Mesenchymal stem cell (in vitro differentiated cells and primary cell): ENCODE measurements at regions not wholly inside any gene's neighbourhood (a gene's known extent, or its start where the extent isn't known, plus 50 kb on each side); places are given as distances from the start of the nearest gene placed in this dataset.

Source experiments
- DNase-seq: peaks from one replicate; pipeline ENCODE4 v3.0.0-alpha.2; 2013
- H2AFZ ChIP-seq: one replicate; pipeline ENCODE4 v1.6.1; 2013; ENCODE audit warnings: low read depth, mild to moderate bottlenecking, control low read depth, inconsistent platforms, low read length, moderate library complexity
- H2AK5ac ChIP-seq: 2 replicates; pipeline ENCODE4 v1.6.1; 2013; ENCODE audit warnings: low read length, moderate library complexity, mild to moderate bottlenecking, inconsistent platforms; ENCODE audit not compliant: severe bottlenecking
- H2BK120ac ChIP-seq: one replicate; pipeline ENCODE4 v1.6.1; 2013; ENCODE audit warnings: low read depth, mild to moderate bottlenecking, inconsistent platforms, low read length, moderate library complexity
- H2BK12ac ChIP-seq, 2 experiments: one replicate each; pipeline ENCODE4 v1.6.1; 2013; ENCODE audit warnings: inconsistent platforms in 2 of 2, low read length in 2 of 2, mild to moderate bottlenecking in 2 of 2, moderate library complexity in 2 of 2, control low read depth in 1 of 2
- H2BK15ac ChIP-seq: one replicate; pipeline ENCODE4 v1.6.1; 2013; ENCODE audit warnings: mild to moderate bottlenecking, low read depth, inconsistent platforms; ENCODE audit not compliant: poor library complexity, severe bottlenecking
- H2BK5ac ChIP-seq: 2 replicates; pipeline ENCODE4 v1.6.1; 2013; ENCODE audit warnings: low read depth, mild to moderate bottlenecking, low read length, control low read depth, inconsistent platforms; ENCODE audit not compliant: poor library complexity, severe bottlenecking
- H3K14ac ChIP-seq, 2 experiments: one replicate each; pipeline ENCODE4 v1.6.1; 2013; ENCODE audit warnings: inconsistent platforms in 2 of 2, low read length in 2 of 2, control low read depth in 1 of 2, mild to moderate bottlenecking in 1 of 2, moderate library complexity in 1 of 2
- H3K18ac ChIP-seq, 2 experiments: one replicate each; pipeline ENCODE4 v1.6.1; 2013; ENCODE audit warnings: inconsistent platforms in 2 of 2, low read length in 2 of 2, control low read depth in 1 of 2, low read depth in 1 of 2, mild to moderate bottlenecking in 1 of 2
- H3K23ac ChIP-seq, 2 experiments: one replicate each; pipeline ENCODE4 v1.6.1; 2013; ENCODE audit warnings: inconsistent platforms in 2 of 2, low read length in 2 of 2, mild to moderate bottlenecking in 2 of 2, moderate library complexity in 2 of 2, control low read depth in 1 of 2
- H3K27ac ChIP-seq: 2 replicates; pipeline ENCODE4 v1.5.1; 2013; ENCODE audit warnings: mild to moderate bottlenecking, moderate library complexity, low read length, control low read depth, inconsistent platforms; ENCODE audit not compliant: poor library complexity, severe bottlenecking
- H3K27me3 ChIP-seq, 2 experiments: 2 replicates each; pipeline versions ENCODE4 v1.6.1 to v1.7.0; 2013; ENCODE audit warnings: low read length in 2 of 2, mild to moderate bottlenecking in 2 of 2, moderate library complexity in 2 of 2, control low read depth in 1 of 2, inconsistent platforms in 1 of 2; ENCODE audit not compliant: control insufficient read depth in 1 of 2, insufficient read depth in 1 of 2
- H3K36me3 ChIP-seq, 2 experiments: 2 replicates each; pipeline versions ENCODE4 v1.6.1 to v1.7.0; 2013; ENCODE audit warnings: low read length in 2 of 2, control low read depth in 1 of 2, inconsistent platforms in 1 of 2, low read depth in 1 of 2, mild to moderate bottlenecking in 1 of 2; ENCODE audit not compliant: insufficient read depth in 2 of 2, control insufficient read depth in 1 of 2
- H3K4ac ChIP-seq, 2 experiments: one replicate each; pipeline ENCODE4 v1.6.1; 2013; ENCODE audit warnings: inconsistent platforms in 2 of 2, low read length in 2 of 2, mild to moderate bottlenecking in 2 of 2, moderate library complexity in 2 of 2, control low read depth in 1 of 2, low read depth in 1 of 2
- H3K4me1 ChIP-seq: 2 replicates; pipeline ENCODE4 v1.6.1; 2013; ENCODE audit warnings: low read depth, low read length, control low read depth; ENCODE audit not compliant: control insufficient read depth, insufficient read depth
- H3K4me2 ChIP-seq: 2 replicates; pipeline ENCODE4 v1.6.1; 2013; ENCODE audit warnings: low read length, mild to moderate bottlenecking, inconsistent platforms; ENCODE audit not compliant: poor library complexity, severe bottlenecking
- H3K4me3 ChIP-seq, 2 experiments: 2 replicates each; pipeline versions ENCODE4 v1.5.1 to v1.7.0; 2013; ENCODE audit warnings: low read length in 2 of 2, mild to moderate bottlenecking in 2 of 2, control low read depth in 1 of 2, low read depth in 1 of 2; ENCODE audit not compliant: insufficient read depth in 1 of 2
- H3K79me1 ChIP-seq: replicated peaks from 2 replicates; pipeline ENCODE4 v1.6.1; 2013; ENCODE audit warnings: mild to moderate bottlenecking, control low read depth, low read length, inconsistent platforms; ENCODE audit not compliant: poor library complexity, severe bottlenecking
- H3K9ac ChIP-seq: 2 replicates; pipeline ENCODE4 v1.7.0; 2013; ENCODE audit warnings: mild to moderate bottlenecking, low read length, moderate library complexity
- H3K9me3 ChIP-seq: 2 replicates; pipeline ENCODE4 v1.7.0; 2013; ENCODE audit warnings: mild to moderate bottlenecking, low read length; ENCODE audit not compliant: control insufficient read depth
- H4K8ac ChIP-seq: one replicate; pipeline ENCODE4 v1.6.1; 2013; ENCODE audit warnings: inconsistent platforms, mild to moderate bottlenecking, low read length, moderate library complexity
- H4K91ac ChIP-seq: one replicate; pipeline ENCODE4 v1.6.1; 2013; ENCODE audit warnings: mild to moderate bottlenecking, low read length, inconsistent platforms
- WGBS: methylation state at CpG from one replicate; pipeline ENCODE4 v1.1.7; 2013; ENCODE audit warnings: mixed read lengths; 5-methylcytosine and 5-hydroxymethylcytosine counted together

DNA sequence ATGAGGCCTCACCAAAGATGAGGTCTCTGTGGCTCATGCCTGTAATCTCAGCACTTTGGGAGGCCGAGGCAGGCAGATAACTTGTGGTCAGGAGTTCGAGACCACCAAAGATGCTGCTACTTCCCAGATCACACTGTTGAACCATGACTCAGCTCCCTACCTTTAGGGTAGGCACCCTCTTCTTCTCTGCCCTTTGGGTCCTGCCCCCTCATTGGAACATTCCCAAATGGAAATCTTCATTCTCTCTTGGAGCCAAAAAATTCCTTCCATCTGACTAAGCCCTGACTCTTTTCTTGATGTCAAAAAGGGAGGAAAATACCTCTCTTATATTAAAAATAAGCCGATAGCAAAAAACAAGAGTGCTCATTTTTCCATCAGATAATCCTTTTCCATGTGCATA lies 183.5 kb downstream of the PAX3 start:
- Histone ChIP-seq H3K27me3 (no peaks in the 10 kb centered on the region), H3K4me3 (no peak overlapping the region), H3K14ac (no peak overlapping the region), H3K23ac (no peak overlapping the region), H4K91ac (no peak overlapping the region), H2BK12ac (no peak overlapping the region), H3K36me3 (no peaks in the 10 kb centered on the region), H3K4me2 (no peak overlapping the region), H2BK5ac (no peak overlapping the region), H3K9me3 (peaks cover 6% of the 10 kb centered on the region), H3K18ac (no peak overlapping the region), H2AK5ac (no peak overlapping the region), H3K79me1 (no peaks in the 10 kb centered on the region), H2AFZ (no peak overlapping the region), H3K27ac (no peak overlapping the region), H3K4me1 (no peaks in the 10 kb centered on the region), H3K4ac (no peak overlapping the region), H3K9ac (no peak overlapping the region), H4K8ac (no peak overlapping the region), H2BK120ac (no peak overlapping the region), H2BK15ac (no peak overlapping the region)
- 88% methylated on average over 2 of the region's 3 CpGs for WGBS
- DNase-seq = no peak

DNA sequence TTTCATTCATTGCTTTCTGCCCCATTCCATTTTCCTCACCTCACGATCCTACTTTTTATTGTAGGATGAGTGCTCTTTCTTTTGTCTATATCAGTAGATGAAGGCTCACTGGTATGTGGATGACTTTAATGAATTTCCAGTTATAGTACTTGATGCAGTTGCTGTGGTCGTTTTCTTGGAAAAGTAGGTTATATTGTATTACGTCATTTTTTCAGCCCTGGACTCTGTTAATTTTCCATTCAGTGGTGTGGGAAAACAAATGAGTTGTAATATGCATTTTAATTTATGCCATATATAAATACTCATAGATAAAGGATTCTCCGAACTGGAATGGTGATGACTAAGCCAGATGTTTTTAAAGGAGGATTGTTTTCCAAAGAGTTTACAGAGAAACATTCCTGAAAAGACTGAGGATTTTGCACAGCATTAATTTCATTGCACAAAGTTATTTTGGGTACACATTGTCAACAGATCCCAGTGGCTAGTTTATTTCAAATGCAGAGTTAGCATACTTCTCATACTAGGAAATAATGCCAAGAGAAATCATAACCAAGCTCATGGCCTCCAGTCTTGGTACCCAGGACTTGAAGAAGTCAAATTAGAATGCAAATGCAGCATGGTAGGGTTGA lies 189.7 kb downstream of the PAX3 start:
- Histone ChIP-seq H4K91ac (no peak overlapping the region), H3K4me1 (no peaks in the 10 kb centered on the region), H3K27ac (no peak overlapping the region), H3K14ac (no peak overlapping the region), H2BK12ac (no peak overlapping the region), H2AK5ac (no peak overlapping the region), H3K36me3 (no peaks in the 10 kb centered on the region), H2BK120ac (no peak overlapping the region), H3K4me2 (no peak overlapping the region), H3K23ac (no peak overlapping the region), H3K27me3 (peaks cover 0 to 7% of the 10 kb centered on the region in 2 experiments), H2AFZ (no peak overlapping the region), H3K18ac (no peak overlapping the region), H4K8ac (no peak overlapping the region), H3K9me3 (no peaks in the 10 kb centered on the region), H2BK5ac (no peak overlapping the region), H3K79me1 (no peaks in the 10 kb centered on the region), H3K9ac (no peak overlapping the region), H3K4ac (no peak overlapping the region), H3K4me3 (no peak overlapping the region), H2BK15ac (no peak overlapping the region)
- no CpG with 5 or more reads among the region's 4 CpGs for WGBS
- DNase-seq = no peak

DNA sequence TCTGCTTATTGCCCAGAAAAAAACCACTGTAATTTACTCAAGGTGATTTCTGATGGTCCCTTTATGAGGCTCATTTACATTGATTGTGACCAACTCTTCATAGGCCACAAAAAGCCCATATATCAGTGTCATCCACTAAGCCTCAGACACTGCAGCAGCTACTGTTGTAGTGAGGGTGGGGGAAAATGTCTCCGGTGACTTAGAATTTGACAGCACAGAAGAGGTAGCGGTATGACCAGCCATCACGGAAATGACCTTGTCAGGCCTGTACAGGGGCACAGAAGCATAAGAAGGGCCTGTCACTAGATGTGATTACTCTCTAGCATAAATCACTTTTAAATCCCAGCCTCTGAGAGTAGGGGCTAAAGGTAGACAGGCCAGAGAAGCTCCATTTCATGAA lies 190.3 kb downstream of the PAX3 start:
- 63% methylated on average over 2 of the region's 3 CpGs for whole genome bisulfite sequencing
- no peaks in the 10 kb centered on the region for H3K4me1 ChIP-seq

DNA sequence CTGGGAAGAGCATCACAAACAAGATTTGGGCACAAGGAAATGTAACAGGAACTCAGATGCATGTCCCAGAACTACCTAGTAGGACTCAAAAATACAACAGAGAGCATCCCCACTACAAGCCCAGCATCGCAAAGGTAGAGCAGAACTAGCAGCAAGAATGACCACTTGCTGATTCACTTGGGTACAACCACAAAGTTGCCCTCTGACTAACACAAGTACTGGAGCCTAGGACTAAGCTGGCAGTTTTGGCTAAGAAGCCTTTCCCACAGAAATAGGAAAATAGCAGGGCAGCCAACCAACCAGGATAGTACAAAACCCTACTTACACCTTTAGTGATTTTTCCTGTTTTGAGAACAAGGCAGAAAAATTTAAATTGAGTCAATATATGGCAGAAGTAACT lies 193.8 kb downstream of the PAX3 start:
- Histone ChIP-seq H2AK5ac (no peak overlapping the region), H4K8ac (no peak overlapping the region), H3K9me3 (no peaks in the 10 kb centered on the region), H3K36me3 (no peaks in the 10 kb centered on the region), H3K4me2 (no peak overlapping the region), H3K4ac (no peak overlapping the region), H3K27me3 (peaks cover 0 to 7% of the 10 kb centered on the region in 2 experiments), H3K9ac (no peak overlapping the region), H3K18ac (no peak overlapping the region), H2BK12ac (no peak overlapping the region), H3K4me3 (no peak overlapping the region), H3K14ac (no peak overlapping the region), H3K79me1 (no peaks in the 10 kb centered on the region), H2BK120ac (no peak overlapping the region), H3K23ac (no peak overlapping the region), H2AFZ (no peak overlapping the region), H3K27ac (no peak overlapping the region), H4K91ac (no peak overlapping the region), H2BK5ac (no peak overlapping the region), H3K4me1 (no peaks in the 10 kb centered on the region), H2BK15ac (no peak overlapping the region)
- DNase-seq = no peak
- WGBS = 96% methylated on average over 1 of the region's 1 CpG

More for the DNA sequence above, 190.3 kb downstream of the PAX3 start:
- Histone ChIP-seq H3K4ac (no peak overlapping the region), H3K23ac (no peak overlapping the region), H3K79me1 (no peaks in the 10 kb centered on the region), H2BK12ac (no peak overlapping the region), H3K36me3 (no peaks in the 10 kb centered on the region), H3K4me2 (no peak overlapping the region), H2AK5ac (no peak overlapping the region), H3K9ac (no peak overlapping the region), H2BK5ac (no peak overlapping the region), H4K8ac (no peak overlapping the region), H3K27me3 (peaks cover 0 to 7% of the 10 kb centered on the region in 2 experiments), H3K4me3 (no peak overlapping the region), H3K27ac (no peak overlapping the region), H4K91ac (no peak overlapping the region), H3K18ac (no peak overlapping the region), H2BK120ac (no peak overlapping the region), H2BK15ac (no peak overlapping the region), H3K14ac (no peak overlapping the region), H2AFZ (no peak overlapping the region), H3K9me3 (no peaks in the 10 kb centered on the region)
- no peak for DNase-seq
